Stimulated activated CD4-positive, alpha-beta T cell treated with anti-CD3 and anti-CD28 coated beads, Interleukin-2, amount 100 ng/mL, for 48 hours (primary cell): ENCODE measurements at regions not wholly inside any gene's neighbourhood (a gene's known extent, or its start where the extent isn't known, plus 50 kb on each side); places are given as distances from the start of the nearest gene placed in this dataset.

Experiments used
- DNase-seq, 2 donors: peaks; one replicate each; pipeline ENCODE4 v3.0.0-alpha.2; 2020

GRCh38 chr20:39277185-39277584, 315.0 kb downstream of the DHX35 start:
- no peak for DNase-seq

GRCh38 chr20:39270837-39271604, 308.9 kb downstream of the DHX35 start:
- no peak for DNase-seq

GRCh38 chr20:39269493-39270217, 307.5 kb downstream of the DHX35 start:
- no peak for DNase-seq

- peak; percentile 41 to 46 for DNase-seq
Observed at GRCh38 chr20:39268981-39269461, 306.9 kb downstream of the DHX35 start.

GRCh38 chr20:39268491-39268951, 306.4 kb downstream of the DHX35 start:
- no peak for DNase-seq

- no peak for DNase-seq
Observed at GRCh38 chr20:39266989-39267388, 304.8 kb downstream of the DHX35 start.

GRCh38 chr20:39264506-39265172, 302.5 kb downstream of the DHX35 start:
- peak; percentile 50 to 51 for DNase-seq

- no peak for DNase-seq
Observed at GRCh38 chr20:39263076-39263475, 300.9 kb downstream of the DHX35 start.

- no peak for DNase-seq
Observed at GRCh38 chr20:39259808-39260207, 297.7 kb downstream of the DHX35 start.

- DNase-seq: no peak
Observed at GRCh38 chr20:39259010-39259803, 297.1 kb downstream of the DHX35 start.

- DNase-seq: no peak
Observed at GRCh38 chr20:39258253-39258652, 296.1 kb downstream of the DHX35 start.

- DNase-seq: no peak
Observed at GRCh38 chr20:39253051-39253755, 291.1 kb downstream of the DHX35 start.

- no peak for DNase-seq
Observed at GRCh38 chr20:39252035-39252434, 289.9 kb downstream of the DHX35 start.

GRCh38 chr20:39249798-39250197, 287.7 kb downstream of the DHX35 start:
- no peak for DNase-seq

GRCh38 chr20:39248862-39249485, 286.8 kb downstream of the DHX35 start:
- DNase-seq: no peak

- DNase-seq: no peak
Observed at GRCh38 chr20:39248171-39248861, 286.2 kb downstream of the DHX35 start.

- DNase-seq: no peak
Observed at GRCh38 chr20:39246436-39246835, 284.3 kb downstream of the DHX35 start.

- no peak for DNase-seq
Observed at GRCh38 chr20:39245685-39246311, 283.7 kb downstream of the DHX35 start.

- no peak for DNase-seq
Observed at GRCh38 chr20:39243962-39244361, 281.8 kb downstream of the DHX35 start.

GRCh38 chr20:39242614-39243013, 280.5 kb downstream of the DHX35 start:
- no peak for DNase-seq
